Stimulated activated CD4-positive, alpha-beta T cell treated with anti-CD3 and anti-CD28 coated beads, TNF-alpha, amount 100 ng/mL, for 1 hour (primary cell): ENCODE measurements at regions not wholly inside any gene's neighbourhood (a gene's known extent, or its start where the extent isn't known, plus 50 kb on each side); places are given as distances from the start of the nearest gene placed in this dataset.
"Not testable (repeated sequence)": the region's sequence is repeated elsewhere in the genome, so short reads cannot be mapped to it uniquely, and the experiment has no call there.

Experiments
- DNase-seq, 3 donors: peaks; one replicate each; pipeline ENCODE4 v3.0.0-alpha.2; 2020; ENCODE audit warnings: low read depth in 3 of 3, low spot score in 1 of 3

DNA sequence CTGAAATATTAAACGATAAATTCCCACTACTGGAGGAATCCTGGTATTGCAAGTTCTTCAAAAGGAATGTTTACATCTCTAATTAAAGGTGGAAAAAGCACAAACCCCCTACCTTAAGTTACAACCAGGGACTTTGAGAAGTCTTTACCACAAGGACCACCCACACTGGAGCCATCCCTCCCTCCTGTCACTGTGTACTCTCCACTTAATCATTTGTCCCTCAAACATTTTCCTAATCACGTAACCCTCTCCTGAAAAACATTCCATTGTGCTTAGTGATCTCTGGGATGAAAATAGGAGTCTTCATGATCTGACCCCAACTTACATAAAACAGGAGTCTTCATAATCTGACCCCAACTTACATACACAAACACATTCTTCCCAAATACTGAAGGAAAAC, 85.7 kb downstream of the SUCLG1 start:
- no peak for DNase-seq

DNA sequence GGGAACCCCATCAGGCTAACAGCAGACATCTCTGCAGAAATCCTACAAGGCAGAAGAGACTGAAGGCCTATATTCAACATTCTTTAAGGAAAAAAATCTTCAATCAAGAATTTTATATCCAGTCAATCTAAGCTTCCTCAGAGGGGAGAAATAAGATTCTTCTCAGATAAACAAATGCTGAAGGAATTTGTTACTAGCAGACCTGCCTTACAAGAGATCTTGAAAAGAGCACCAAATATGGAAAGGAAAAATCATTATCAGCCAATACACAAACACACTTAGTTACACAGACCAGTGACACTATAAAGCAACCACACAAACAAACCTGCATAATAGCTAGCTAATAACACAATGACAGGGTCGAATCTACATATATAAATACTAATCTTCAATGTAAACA, 96.5 kb downstream of the SUCLG1 start:
- DNase-seq = no peak

DNA sequence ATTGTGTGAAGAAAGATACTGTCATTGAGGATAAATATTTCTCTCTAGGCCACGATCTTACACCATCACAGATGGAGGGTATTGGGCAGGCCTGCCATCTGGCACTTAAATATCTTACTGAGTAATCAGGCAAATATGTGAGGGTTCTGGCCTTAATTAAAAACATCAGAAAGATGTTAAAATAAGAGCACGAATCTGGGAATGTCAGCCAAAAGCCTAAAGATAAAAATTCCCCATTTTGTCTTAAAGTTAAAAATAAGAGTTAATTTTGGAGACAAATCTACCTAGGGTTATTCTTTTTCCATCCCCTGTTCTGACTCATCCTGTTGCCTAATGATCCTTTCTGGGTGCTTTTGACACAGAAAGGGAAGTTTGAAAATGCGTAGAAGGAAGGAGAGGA, 121.0 kb downstream of the SUCLG1 start:
- no peak for DNase-seq

DNA sequence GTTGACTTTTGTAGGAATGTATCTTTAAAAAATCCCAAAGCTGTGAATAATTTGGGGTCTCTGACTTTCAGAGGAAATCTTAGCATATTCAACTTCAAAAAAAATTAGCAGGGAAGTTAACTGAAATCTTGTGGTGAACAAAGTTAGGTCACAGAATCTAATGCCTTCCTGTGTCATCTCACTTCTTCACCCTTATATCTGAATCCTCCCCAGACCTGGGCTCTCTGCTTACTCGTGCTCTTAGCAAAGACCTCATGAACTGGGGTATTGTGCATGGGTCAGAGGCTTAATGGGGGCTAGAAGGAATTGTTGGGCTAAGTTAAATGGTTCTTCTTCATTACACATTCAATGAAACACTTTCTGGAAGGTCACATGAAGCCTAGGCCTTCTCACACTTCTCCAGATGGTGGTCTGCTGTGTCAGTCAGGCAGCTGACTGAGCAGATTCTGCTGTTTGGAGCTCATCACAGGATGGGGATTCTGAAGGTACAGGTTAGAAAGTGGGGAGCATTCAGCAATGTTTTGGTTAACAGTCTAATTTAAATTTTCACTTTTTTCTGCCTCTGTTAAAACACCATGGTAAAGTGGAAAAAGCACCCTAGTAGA, 131.3 kb downstream of the SUCLG1 start:
- DNase-seq = no peak

DNA sequence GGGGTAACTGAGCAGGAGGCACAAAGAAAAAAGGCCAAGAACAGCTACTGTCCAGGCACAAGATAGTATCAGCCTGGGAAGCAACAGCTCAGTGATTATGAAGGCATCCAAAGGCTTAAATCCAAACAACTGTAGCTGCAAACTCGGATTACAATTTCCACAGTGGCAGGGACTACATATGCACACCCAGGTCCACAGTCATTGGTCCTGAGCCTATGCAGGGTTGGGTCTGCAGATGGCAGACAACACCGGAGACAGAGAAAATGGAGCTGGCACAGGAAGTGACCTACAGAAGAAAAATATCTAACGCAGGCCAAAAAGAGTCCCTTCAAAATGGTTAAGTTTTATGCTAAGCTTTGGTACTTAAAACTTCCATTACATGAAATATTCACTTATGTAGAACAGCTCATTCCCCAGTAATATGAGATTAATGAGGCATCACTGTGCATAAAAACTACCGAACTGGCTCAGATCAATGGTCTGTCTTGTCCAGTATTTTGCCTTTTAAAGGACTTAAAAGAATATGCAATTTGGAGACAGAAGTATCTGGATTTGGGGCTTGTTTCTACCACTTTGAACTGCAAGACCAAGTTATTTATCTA, 132.1 kb downstream of the SUCLG1 start:
- DNase-seq = no peak

DNA sequence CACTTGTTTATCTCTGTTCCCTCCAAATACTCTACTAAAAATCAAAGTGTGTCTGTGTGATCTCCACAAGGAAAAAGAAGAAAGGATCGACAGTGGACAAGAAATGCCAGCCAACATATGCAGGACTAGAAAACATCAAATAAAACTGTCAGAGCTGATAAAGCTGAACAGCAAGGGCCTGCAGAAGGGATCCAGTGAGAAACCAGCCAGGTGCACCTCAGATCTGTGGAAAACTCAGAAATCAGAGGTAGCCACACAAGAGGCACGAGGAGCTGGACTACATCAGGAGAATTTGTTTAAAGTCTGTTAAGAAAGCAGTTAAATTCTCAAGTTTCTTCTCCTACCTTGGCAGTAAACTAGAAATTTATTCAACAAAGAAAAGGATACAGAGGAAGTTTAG, 135.2 kb downstream of the SUCLG1 start:
- no peak for DNase-seq

DNA sequence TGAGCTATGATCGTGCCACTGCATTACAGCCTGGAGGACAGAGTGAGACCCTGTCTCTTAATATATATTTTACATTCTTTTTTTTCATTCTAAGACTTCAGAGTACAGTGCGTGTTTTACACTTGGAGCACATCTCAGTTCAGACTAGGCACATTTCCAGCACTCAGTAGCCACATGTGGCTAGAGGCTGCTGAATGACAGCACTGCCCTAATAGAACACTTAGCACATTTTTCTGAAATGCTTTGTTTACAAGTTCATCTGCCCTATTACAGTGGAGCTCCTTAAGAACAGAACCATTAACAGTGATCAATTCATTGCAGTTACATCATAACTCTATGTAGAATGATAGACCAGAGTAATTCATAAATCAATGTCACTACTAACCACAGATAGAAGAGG, 138.1 kb downstream of the SUCLG1 start:
- DNase-seq = no peak

DNA sequence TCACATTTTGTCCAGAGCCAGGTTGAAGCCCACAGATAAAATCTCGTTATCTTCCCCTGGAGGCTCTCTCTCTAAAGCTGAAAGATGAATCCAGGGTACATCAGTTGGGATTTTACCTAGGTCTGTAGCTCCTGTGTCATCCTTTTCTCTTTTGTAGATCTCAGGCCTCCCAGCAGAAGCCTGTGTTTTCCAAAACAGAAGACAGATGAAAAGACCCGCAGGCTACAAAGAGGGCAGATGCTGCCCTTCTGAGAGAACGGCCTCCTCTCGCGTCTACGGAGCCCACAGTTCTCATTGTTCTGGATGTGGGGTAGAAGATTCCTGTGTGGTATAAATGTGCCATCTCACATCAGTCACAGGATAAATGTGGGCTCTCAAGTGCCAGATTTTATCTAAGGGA, 139.5 kb downstream of the SUCLG1 start:
- DNase-seq = no peak

DNA sequence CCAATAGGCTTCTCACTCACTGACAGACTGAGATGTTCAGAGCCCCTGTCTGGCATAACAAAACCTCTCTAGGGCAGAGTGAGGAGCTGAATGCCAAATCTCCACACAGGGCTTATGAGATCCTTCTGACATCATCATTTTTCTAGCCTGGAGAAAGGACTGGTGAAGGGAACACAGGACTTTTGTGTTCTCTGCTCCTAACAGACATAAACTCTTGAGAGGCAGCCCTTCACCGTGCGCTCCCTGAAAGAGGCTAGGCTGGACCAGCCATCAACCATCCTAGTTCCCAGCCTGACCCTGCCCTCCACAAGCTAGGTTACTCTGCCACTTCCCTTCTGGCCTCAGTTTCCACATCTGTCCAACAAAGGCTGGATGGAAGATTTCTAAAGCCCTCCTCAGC, 141.9 kb downstream of the SUCLG1 start:
- no peak for DNase-seq

DNA sequence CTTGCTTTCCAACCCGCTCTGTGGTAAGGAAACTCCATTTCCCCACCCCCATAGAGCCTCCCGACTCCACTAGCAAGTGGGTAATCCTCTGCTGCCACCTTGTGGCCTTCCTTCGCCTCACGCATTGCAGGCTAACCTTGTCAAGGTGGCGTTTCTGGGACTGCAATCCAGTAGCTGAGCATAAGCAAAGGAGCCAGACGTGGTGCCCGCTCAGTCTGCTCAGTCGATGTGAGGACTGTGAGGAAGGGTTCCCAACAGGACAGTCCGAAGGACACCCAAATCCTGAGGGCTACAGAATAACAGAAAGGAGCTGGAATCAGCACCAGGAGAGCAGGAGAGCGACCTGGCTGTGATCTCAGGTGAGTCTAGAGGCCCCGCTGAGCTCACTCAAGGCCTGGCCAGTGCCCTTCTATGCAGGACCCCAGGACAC, 144.2 kb downstream of the SUCLG1 start:
- peak; percentile 38 to 69 (median 42) for DNase-seq

DNA sequence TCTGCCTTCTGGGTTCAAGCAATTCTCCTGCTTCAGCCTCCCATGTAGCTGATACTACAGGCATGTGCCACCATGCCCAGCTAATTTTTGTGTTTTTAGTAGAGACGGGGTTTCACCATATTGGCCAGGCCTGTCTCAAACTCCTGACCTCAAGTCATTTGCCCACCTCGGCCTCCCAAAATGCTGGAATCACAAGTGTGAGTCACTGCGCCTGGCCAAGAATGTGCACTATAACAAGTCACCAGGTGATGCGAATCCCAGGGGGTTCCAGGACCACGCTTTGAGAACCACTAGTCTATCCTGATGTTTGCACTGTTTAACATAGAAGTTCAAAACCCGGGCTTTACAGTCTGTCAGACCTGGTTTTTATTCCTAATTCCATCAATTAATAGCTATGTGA, 144.8 kb downstream of the SUCLG1 start:
- no peak for DNase-seq

DNA sequence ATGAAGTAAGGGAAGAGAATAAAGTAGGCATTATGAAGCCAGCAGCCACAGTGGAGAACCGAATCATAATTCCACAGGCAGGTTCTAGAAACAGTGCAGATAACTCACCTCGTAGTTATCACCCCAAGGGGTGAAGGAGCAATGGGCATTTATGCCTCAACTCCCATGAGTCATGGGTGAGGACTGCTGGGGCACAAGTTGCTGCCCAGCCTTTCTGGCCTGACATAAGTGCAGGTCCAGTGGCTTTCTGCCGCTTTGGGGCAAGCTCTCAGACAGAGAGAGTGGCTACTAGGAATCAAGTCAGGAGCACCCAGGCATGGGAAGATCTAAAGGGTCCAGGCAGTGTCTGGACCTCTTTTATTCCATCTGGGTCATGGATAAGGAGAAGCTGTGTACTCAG, 149.8 kb downstream of the SUCLG1 start:
- no peak for DNase-seq

DNA sequence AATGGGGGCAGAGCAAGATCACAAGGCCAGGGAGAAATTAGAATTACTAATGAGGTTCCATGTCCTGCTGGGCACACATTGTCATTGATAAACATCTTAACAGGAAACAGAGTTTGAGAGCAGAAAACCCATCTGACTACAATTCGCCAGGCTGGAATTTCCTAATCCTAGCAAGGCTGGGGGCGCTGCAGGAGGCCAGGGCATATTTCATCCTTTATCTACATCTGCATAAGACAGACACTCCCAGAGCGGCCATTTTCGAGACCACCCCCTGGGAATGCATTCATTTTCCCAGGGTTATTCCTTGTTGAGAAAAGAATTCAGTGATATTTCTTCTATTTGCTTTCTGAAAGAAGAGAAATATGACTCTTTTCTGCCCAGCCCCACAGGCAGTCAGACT, 152.7 kb downstream of the SUCLG1 start:
- no peak for DNase-seq

DNA sequence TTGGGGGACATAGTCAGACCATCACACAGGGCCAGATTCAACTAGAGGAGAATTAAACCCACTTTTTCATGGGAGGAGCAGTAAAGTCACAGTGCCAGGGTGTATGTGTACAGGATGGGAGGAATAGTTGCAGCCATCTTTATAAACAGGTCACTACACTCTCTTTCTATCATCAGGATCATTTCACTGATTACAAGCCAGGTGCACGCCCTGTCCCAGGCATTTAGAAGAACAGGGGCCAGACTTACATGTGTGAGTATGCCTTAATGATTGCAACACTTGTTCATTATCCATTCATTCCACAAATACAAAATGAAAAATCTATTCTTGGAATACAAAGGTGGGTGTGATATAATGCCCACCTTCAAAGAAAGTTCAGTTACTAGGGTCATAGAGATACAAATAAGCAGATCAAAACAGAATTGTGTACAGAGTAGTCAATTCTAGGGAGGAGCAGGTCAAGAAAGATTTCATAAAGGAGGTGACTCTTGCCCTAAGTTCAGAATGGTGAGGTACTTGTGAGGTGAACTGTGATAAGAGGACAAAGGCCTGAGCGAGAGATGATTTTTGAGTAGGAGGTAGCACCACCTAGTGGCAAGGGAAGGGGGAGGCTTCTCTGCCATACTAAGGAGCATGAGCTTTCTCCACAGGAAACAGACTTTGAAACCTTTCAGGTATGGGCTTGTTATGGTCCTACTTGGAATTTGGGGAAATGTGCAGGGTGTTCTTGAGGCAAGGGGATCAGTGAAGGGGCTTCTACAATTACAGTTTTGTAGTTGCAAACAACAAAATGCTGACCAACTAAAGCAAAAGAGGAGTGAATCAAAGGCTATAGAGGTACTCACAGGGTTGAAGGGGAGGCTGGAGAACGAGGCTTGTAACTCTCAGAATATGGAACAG, 156.3 kb downstream of the SUCLG1 start:
- peak in 1 of 3 donors; percentile 6 for DNase-seq

DNA sequence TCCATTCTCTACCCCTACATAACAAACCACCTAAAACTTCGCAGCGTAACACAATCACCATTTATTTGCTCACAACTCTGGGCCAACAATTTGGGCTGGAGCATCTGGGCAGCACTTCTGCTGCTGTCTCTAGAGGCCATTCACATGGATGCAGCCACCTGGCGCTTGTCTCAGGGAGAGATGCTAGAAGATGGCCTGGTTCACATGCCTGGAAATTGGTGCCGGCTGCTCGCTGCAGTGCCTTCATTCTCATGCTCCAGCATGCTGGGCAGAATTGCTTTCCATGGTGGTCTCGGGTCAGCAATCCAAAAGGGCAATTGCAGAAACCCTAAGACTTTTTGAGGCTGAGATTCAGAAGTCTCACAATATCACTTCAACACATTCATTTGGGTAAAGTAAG, 157.4 kb downstream of the SUCLG1 start:
- no peak for DNase-seq

DNA sequence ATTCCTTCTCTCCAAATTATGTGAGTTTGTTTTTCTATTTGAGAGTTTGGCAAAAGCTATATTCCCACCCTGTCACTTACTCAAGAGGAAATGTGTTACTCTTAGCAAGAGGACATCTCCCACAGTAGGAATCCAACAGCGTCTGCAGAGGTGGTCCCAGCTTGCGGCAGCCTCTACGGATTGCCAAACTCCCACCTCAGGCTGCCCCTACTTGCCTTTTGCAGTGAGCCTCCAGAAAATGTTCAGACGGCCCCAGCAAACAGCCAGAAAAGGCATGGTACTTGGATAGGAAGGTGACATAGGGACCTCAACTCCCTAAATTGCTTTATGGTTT, 158.4 kb downstream of the SUCLG1 start:
- no peak for DNase-seq

DNA sequence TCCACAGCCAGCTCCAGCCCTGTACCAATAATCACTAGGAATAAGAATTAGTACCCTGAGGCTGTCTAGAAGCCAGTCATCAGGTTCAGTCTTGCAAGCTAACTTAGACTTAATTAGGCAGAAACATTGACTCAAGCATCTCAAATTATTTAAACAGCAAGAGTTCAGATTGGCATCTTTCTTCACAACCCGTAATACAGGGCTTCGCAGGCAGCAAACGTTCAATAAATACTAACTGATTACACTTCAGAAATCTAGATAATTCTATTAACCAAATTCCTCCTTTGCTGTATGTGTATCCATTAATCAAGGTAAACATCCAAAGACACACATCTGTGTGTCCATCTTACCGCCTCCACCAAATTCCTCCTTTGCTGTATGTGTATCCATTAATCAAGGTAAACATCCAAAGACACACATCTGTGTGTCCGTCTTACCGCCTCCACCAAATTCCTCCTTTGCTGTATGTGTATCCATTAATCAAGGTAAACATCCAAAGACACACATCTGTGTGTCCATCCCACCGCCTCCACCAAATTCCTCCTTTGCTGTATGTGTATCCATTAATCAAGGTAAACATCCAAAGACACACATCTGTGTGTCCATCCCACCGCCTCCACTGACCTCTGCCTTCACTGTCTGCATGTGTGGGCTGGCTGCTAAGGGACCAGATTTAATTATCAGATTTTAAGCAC, 158.9 kb downstream of the SUCLG1 start:
- not testable (repeated sequence) for DNase-seq

DNA sequence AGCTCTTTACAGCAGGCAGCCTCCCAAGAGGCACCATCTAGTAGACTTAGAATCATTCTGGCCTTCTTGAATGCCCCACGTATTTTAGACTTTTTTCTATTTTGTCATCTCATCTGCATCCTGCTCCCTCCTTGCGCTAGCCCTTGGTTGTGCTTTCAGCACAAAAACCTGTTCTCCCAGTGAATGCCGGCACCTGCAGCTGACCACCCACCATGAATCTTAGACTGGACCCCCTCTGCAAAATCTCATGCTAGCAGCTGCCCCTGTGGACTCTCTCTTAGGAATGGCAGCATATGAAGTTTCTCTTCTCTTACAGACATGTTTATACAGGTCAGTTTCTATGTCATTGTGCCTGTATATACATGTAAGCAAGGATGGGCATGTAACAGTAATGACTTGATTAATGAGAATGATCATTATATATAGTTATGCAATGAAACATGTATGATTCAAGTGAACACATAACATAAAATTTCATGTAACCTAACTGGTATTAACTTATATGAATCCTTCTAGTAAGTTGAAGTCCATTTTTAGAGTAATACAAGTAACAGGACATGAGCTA, 159.8 kb downstream of the SUCLG1 start:
- DNase-seq = no peak

DNA sequence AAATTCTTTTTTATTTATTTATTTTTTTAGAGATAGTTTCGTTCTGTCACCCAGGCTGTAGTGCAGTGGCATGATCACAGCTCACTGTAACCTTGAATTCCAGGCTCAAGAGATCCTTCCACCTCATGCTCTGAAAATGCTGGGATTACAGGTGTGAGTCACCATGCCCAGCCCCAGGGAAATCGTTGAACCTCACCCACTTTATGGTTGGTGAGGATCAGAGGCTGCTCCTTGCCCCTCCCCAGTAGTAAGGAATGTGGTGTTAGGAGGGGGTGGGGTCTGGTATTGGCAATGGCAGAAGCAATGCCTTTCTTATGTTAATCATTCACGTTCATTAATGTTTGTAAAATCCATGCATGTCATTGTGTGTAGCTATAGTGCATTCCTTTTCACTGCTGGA, 161.9 kb downstream of the SUCLG1 start:
- DNase-seq = no peak

DNA sequence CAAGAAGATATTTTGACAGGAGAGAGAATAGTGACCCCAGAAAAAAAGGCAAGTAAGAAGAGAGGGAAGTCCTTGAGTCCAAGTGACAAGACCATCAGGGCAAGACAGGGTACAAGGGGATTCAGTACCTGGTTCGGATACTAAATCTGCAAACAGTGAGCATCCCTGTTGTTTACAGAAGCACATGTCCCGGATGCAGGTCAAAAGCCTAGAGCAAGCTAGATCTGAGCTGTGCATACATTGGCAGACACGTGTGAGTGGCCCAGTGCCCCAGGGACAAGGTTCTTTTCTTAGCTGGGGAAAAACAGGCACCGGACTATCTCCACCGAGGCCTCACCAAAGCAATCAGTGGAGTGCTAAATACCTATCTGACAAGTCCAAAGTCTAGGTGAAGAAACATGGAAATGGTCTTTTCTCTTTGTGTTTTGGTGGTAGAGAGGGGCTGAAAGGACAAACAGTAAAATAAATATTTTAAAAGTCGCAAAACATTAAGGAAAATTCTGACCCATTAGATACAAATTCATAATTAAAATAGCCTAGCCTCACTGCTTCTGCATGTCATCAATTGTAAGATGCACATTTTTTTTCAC, 165.2 kb downstream of the SUCLG1 start:
- DNase-seq = no peak

DNA sequence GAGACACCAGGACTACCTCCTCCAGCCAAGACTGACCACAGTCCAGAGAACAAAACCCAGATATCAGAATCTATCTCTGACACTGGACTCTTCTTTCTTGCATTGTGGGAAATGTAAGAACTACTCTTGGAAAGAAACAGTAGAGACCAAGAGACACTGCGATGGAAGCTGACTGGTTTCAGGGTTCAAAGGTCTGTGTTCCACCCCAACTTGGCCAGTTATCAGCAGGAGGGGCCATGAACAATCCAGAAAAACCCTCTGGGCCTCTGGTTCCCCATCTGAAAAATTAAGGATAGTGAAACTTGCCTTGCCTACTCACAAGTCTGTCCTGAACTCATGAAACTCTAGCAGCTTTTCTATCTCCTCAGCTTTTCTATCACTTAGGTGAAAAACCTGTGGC, 166.5 kb downstream of the SUCLG1 start:
- no peak for DNase-seq
